Panc1 (cell line): ENCODE measurements at regions not wholly inside any gene's neighbourhood (a gene's known extent, or its start where the extent isn't known, plus 50 kb on each side); places are given as distances from the start of the nearest gene placed in this dataset.

Experiments
- ATAC-seq: fragments of 200-7000 bp; cut with Tn5 transposase; 2 replicates; pipeline ENCODE4 v1.9.1; 2020; ENCODE audit warnings: mild to moderate bottlenecking, moderate library complexity
- BruUV-seq: library from RNA; stranded (reverse); fragments of 400-500 nt; replicated peaks from 2 replicates; lab custom pipeline; 2021; lab: Mats Ljungman, UMichigan
- CTCF ChIA-PET: fragments of 300-600 bp; sonication (Branson Sonifier 250); formaldehyde crosslinking; loops from one replicate; lab custom pipeline; 2022; ENCODE audit warnings: antibody characterized with exemption; lab: Charles Lee
- POLR2A ChIA-PET: fragments of 300-600 bp; sonication (Branson Sonifier 250); formaldehyde crosslinking; loops from one replicate; lab custom pipeline; 2022; ENCODE audit warnings: antibody characterized with exemption; lab: Charles Lee
- DNase-seq: peaks from one replicate; pipeline ENCODE4 v3.0.0-alpha.2; 2010; ENCODE audit warnings: low read depth, low spot score
- H3K27ac ChIP-seq: 2 replicates; pipeline ENCODE4 v1.5.1; 2011; ENCODE audit warnings: mild to moderate bottlenecking, low read length, inconsistent platforms
- H3K27me3 ChIP-seq: fragments of 200-500 bp; sonication (Bioruptor generic); 2 replicates; pipeline ENCODE4 v1.6.0; 2014; ENCODE audit warnings: low read length, inconsistent platforms; ENCODE audit not compliant: control insufficient read depth, insufficient read depth
- H3K36me3 ChIP-seq: fragments of 200-500 bp; sonication (Bioruptor generic); 2 replicates; pipeline ENCODE4 v1.5.1; 2014; ENCODE audit warnings: inconsistent platforms, mild to moderate bottlenecking, low read length, moderate library complexity; ENCODE audit not compliant: control insufficient read depth, insufficient read depth
- H3K4me1 ChIP-seq: 2 replicates; pipeline ENCODE4 v1.5.1; 2011; ENCODE audit warnings: inconsistent platforms, mild to moderate bottlenecking, low read length, moderate library complexity; ENCODE audit not compliant: control insufficient read depth, insufficient read depth
- H3K4me3 ChIP-seq, 2 experiments: 2 replicates each; pipeline ENCODE4 v1.5.1; 2011 to 2012; ENCODE audit warnings: low read depth in 2 of 2, low read length in 2 of 2, mild to moderate bottlenecking in 2 of 2, inconsistent platforms in 1 of 2, moderate library complexity in 1 of 2
- H3K9me3 ChIP-seq: fragments of 200-500 bp; sonication (Bioruptor generic); 2 replicates; pipeline ENCODE4 v1.5.1; 2014; ENCODE audit warnings: low read depth, mild to moderate bottlenecking, inconsistent platforms, low read length, moderate library complexity; ENCODE audit not compliant: control insufficient read depth, insufficient read depth
- CTCF ChIP-seq: fragments of 450-650 bp; IDR thresholded peaks from 2 replicates; pipeline ENCODE4 v1.5.1; 2017; ENCODE audit warnings: mild to moderate bottlenecking
- POLR2AphosphoS5 ChIP-seq: IDR thresholded peaks from 2 replicates; pipeline ENCODE4 v1.6.1; 2012; ENCODE audit warnings: mild to moderate bottlenecking, low read depth, low read length, moderate library complexity
- SIN3A ChIP-seq: IDR thresholded peaks from 2 replicates; pipeline ENCODE4 v1.6.1; 2012; ENCODE audit warnings: low read depth, mild to moderate bottlenecking, low read length, moderate library complexity, borderline replicate concordance; ENCODE audit not compliant: insufficient read depth
- TCF7L2 ChIP-seq: IDR thresholded peaks from 2 replicates; pipeline ENCODE4 v1.6.1; 2011; ENCODE audit warnings: mild to moderate bottlenecking, low read depth, low read length, inconsistent platforms
- in situ Hi-C: cut with HindIII; loops from 2 replicates; pipeline ENCODE4 v1.10.0; 2016; ENCODE audit warnings: low sequenced_read_pairs, low pct_unique_long_range_greater_than_20kb
- intact Hi-C: fragments of 100-400 bp; cut with micrococcal nuclease; formaldehyde crosslinking; loops from one replicate; pipeline ENCODE4 v1.10.0; 2022; ENCODE audit not compliant: unreplicated experiment
- TF ChIP-seq, protein P1 (sequence below), 2 experiments: IDR thresholded peaks; 2 replicates each; pipeline ENCODE4 v1.6.1; 2011 to 2012; ENCODE audit warnings: low read depth in 2 of 2, control low read depth in 1 of 2, low read length in 1 of 2, mild to moderate bottlenecking in 1 of 2, moderate library complexity in 1 of 2; ENCODE audit not compliant: insufficient read depth in 1 of 2

DNA sequence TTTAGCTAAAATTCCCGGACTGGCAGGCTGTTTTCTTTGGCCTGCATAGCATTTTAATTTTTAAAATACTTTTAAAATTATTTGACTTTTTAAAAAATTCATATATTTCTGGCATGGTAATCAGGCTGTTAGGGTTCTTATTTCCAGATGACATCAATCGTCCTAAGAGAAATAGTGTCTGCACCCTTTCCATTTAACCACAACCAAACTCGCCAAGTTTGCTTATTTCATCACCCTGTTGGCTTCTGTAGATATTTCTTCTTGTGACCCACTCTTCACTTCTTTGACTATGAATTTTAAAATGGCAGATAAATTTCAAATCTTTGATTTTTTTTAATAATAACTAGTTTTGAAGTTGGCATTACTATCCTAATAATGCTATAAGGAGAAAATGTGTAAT lies 675.7 kb upstream of the FTMT start:
- H3K4me1 ChIP-seq, result no peaks in the 10 kb centered on the region
- no peak overlapping the region for H3K27ac ChIP-seq
- TF ChIP-seq, protein P1, sequence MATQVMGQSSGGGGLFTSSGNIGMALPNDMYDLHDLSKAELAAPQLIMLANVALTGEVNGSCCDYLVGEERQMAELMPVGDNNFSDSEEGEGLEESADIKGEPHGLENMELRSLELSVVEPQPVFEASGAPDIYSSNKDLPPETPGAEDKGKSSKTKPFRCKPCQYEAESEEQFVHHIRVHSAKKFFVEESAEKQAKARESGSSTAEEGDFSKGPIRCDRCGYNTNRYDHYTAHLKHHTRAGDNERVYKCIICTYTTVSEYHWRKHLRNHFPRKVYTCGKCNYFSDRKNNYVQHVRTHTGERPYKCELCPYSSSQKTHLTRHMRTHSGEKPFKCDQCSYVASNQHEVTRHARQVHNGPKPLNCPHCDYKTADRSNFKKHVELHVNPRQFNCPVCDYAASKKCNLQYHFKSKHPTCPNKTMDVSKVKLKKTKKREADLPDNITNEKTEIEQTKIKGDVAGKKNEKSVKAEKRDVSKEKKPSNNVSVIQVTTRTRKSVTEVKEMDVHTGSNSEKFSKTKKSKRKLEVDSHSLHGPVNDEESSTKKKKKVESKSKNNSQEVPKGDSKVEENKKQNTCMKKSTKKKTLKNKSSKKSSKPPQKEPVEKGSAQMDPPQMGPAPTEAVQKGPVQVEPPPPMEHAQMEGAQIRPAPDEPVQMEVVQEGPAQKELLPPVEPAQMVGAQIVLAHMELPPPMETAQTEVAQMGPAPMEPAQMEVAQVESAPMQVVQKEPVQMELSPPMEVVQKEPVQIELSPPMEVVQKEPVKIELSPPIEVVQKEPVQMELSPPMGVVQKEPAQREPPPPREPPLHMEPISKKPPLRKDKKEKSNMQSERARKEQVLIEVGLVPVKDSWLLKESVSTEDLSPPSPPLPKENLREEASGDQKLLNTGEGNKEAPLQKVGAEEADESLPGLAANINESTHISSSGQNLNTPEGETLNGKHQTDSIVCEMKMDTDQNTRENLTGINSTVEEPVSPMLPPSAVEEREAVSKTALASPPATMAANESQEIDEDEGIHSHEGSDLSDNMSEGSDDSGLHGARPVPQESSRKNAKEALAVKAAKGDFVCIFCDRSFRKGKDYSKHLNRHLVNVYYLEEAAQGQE (IDR thresholded peaks at IDR 0.05; ENCODE audit: insufficient read depth in 1 of 2, low read depth in 2 of 2, low read length in 1 of 2), result no peak
- TF ChIP-seq SIN3A (no peak), CTCF (no peak), POLR2AphosphoS5 (no peak), TCF7L2 (no peak)
- no TSS peak for BruUV-seq
- H3K9me3 ChIP-seq, result no peaks in the 10 kb centered on the region
- H3K4me3 ChIP-seq, result no peak overlapping the region
- no peak for DNase-seq
- POLR2A ChIA-PET, result interaction anchor here (0.7 kb wide), 1 partner anchor 21 kb away, joined by 3 read pairs; no protein-coding TSS in a partner anchor
- CTCF ChIA-PET, result no interaction called here
- no peaks in the 10 kb centered on the region for H3K36me3 ChIP-seq
- in situ Hi-C loops (no loop called here), intact Hi-C loops (no loop called here)
- no peak for ATAC-seq
- H3K27me3 ChIP-seq, result no peaks in the 10 kb centered on the region

- Histone ChIP-seq H3K36me3 (no peaks in the 10 kb centered on the region), H3K4me1 (no peaks in the 10 kb centered on the region), H3K9me3 (no peaks in the 10 kb centered on the region), H3K4me3 (no peak overlapping the region), H3K27me3 (no peaks in the 10 kb centered on the region), H3K27ac (no peak overlapping the region)
- POLR2A ChIA-PET, result no interaction called here
- no peak for ATAC-seq
- intact Hi-C loops (no loop called here), in situ Hi-C loops (no loop called here)
- no peak for DNase-seq
- TF ChIP-seq, protein P1 (IDR thresholded peaks at IDR 0.05; ENCODE audit: insufficient read depth in 1 of 2, low read depth in 2 of 2, low read length in 1 of 2), result no peak
- TF ChIP-seq SIN3A (no peak), TCF7L2 (no peak), CTCF (no peak), POLR2AphosphoS5 (no peak)
- BruUV-seq, result no TSS peak
- CTCF ChIA-PET, result no interaction called here
Measured at GRCh38 chr5:121182788-121183490, 668.7 kb upstream of the FTMT start.
